GM18951 (cell line): ENCODE measurements at regions not wholly inside any gene's neighbourhood (a gene's known extent, or its start where the extent isn't known, plus 50 kb on each side); places are given as distances from the start of the nearest gene placed in this dataset.

Source experiments
- POLR2A ChIP-seq: IDR thresholded peaks from 4 replicates; pipeline ENCODE4 v1.6.1; 2011; ENCODE audit warnings: mild to moderate bottlenecking; ENCODE audit not compliant: insufficient read length, insufficient read depth; ENCODE audit errors: extremely low read depth
- in situ Hi-C: fragments of 300-500 bp; cut with MboI; formaldehyde crosslinking; loops from one replicate; pipeline ENCODE4 v1.12.0; 2022; ENCODE audit warnings: low sequenced_read_pairs, mixed read lengths, inconsistent platforms; ENCODE audit not compliant: unreplicated experiment

- no peak for TF ChIP-seq POLR2A
- in situ Hi-C loops = no loop called here
These were observed 715.2 kb upstream of the TENM4 start for GRCh38 chr11:80156062-80156461.

- no peak for TF ChIP-seq POLR2A
- in situ Hi-C loops = no loop called here
These were observed 714.7 kb upstream of the TENM4 start for GRCh38 chr11:80155412-80156017.

GRCh38 chr11:80146232-80146631 is 705.4 kb upstream of the TENM4 start:
- in situ Hi-C loops = no loop called here
- no peak for TF ChIP-seq POLR2A

- in situ Hi-C loops = no loop called here
- no peak for TF ChIP-seq POLR2A
These were observed 704.2 kb upstream of the TENM4 start for GRCh38 chr11:80144897-80145594.

- TF ChIP-seq POLR2A = no peak
- in situ Hi-C loops = no loop called here
These were observed 696.2 kb upstream of the TENM4 start for GRCh38 chr11:80136991-80137390.

- TF ChIP-seq POLR2A = no peak
- in situ Hi-C loops = no loop called here
These were observed 688.6 kb upstream of the TENM4 start for GRCh38 chr11:80129396-80129795.

GRCh38 chr11:80122211-80122610 is 681.4 kb upstream of the TENM4 start:
- in situ Hi-C loops = no loop called here
- TF ChIP-seq POLR2A = no peak

GRCh38 chr11:80118073-80118472 is 677.2 kb upstream of the TENM4 start:
- no peak for TF ChIP-seq POLR2A

GRCh38 chr11:80116796-80117195 is 676.0 kb upstream of the TENM4 start:
- no peak for TF ChIP-seq POLR2A
- in situ Hi-C loops = no loop called here

More at GRCh38 chr11:80118073-80118472, 677.2 kb upstream of the TENM4 start:
- in situ Hi-C loops = no loop called here

GRCh38 chr11:80109652-80110051 is 668.8 kb upstream of the TENM4 start:
- no peak for TF ChIP-seq POLR2A
- in situ Hi-C loops = no loop called here

- in situ Hi-C loops = no loop called here
- no peak for TF ChIP-seq POLR2A
These were observed 668.2 kb upstream of the TENM4 start for GRCh38 chr11:80109031-80109430.

- in situ Hi-C loops = no loop called here
- TF ChIP-seq POLR2A = no peak
These were observed 666.6 kb upstream of the TENM4 start for GRCh38 chr11:80107415-80107814.

- no peak for TF ChIP-seq POLR2A
- in situ Hi-C loops = no loop called here
These were observed 663.4 kb upstream of the TENM4 start for GRCh38 chr11:80104191-80104590.

- TF ChIP-seq POLR2A = no peak
- in situ Hi-C loops = no loop called here
These were observed 662.5 kb upstream of the TENM4 start for GRCh38 chr11:80103142-80103859.
